Posterior cingulate gyrus (tissue), 11 donors: ENCODE measurements at regions not wholly inside any gene's neighbourhood (a gene's known extent, or its start where the extent isn't known, plus 50 kb on each side); places are given as distances from the start of the nearest gene placed in this dataset.
"Not testable (repeated sequence)": the region's sequence is repeated elsewhere in the genome, so short reads cannot be mapped to it uniquely, and the experiment has no call there.

Experiments used
- DNase-seq, 10 donors: peaks; one replicate each; pipeline versions ENCODE4 v3.0.0 to v3.0.0-alpha.2; 2020 to 2021; ENCODE audit warnings: mixed read lengths in 3 of 10
- intact Hi-C: fragments of 100-400 bp; cut with DNase I; formaldehyde crosslinking; loops from one replicate; pipeline ENCODE4 v1.15.1; 2023

GRCh38 chrX:7542587-7543380, 300.2 kb upstream of the VCX start:
- no peak for DNase-seq
- intact Hi-C loops, result no loop called here

GRCh38 chrX:7522860-7523259, 320.1 kb upstream of the VCX start:
- no peak for DNase-seq
- intact Hi-C loops, result no loop called here

- intact Hi-C loops, result no loop called here
- no peak for DNase-seq
These were observed 327.1 kb upstream of the VCX start for GRCh38 chrX:7515681-7516413.

GRCh38 chrX:7514871-7515599, 327.9 kb upstream of the VCX start:
- no peak for DNase-seq

GRCh38 chrX:7512845-7513244, 330.1 kb upstream of the VCX start:
- DNase-seq, result no peak
- intact Hi-C loops, result no loop called here

More at GRCh38 chrX:7514871-7515599, 327.9 kb upstream of the VCX start:
- intact Hi-C loops, result no loop called here

GRCh38 chrX:7503251-7503650, 339.7 kb upstream of the VCX start:
- intact Hi-C loops, result no loop called here
- DNase-seq, result peak in 1 of 10 donors; percentile 52

GRCh38 chrX:7500386-7500785, 342.6 kb upstream of the VCX start:
- intact Hi-C loops, result no loop called here
- DNase-seq, result no peak

- intact Hi-C loops, result no loop called here
- DNase-seq, result no peak
These were observed 338.6 kb upstream of the PUDP start for GRCh38 chrX:7486505-7486904.

GRCh38 chrX:7485061-7485460, 337.1 kb upstream of the PUDP start:
- intact Hi-C loops, result no loop called here
- DNase-seq, result no peak

- intact Hi-C loops, result no loop called here
- DNase-seq, result no peak
These were observed 332.8 kb upstream of the PUDP start for GRCh38 chrX:7480721-7481120.

GRCh38 chrX:7462110-7462509, 314.2 kb upstream of the PUDP start:
- DNase-seq, result no peak
- intact Hi-C loops, result no loop called here

GRCh38 chrX:7461051-7461450, 313.1 kb upstream of the PUDP start:
- DNase-seq, intact Hi-C loops: not testable (repeated sequence)

GRCh38 chrX:7447801-7448499, 300.0 kb upstream of the PUDP start:
- intact Hi-C loops, result no loop called here
- DNase-seq, result no peak

- DNase-seq, result no peak
- intact Hi-C loops, result no loop called here
These were observed 298.9 kb upstream of the PUDP start for GRCh38 chrX:7446815-7447214.

- intact Hi-C loops, result no loop called here
- no peak for DNase-seq
These were observed 297.0 kb upstream of the PUDP start for GRCh38 chrX:7444967-7445366.

GRCh38 chrX:7441586-7441985, 293.6 kb upstream of the PUDP start:
- intact Hi-C loops, result no loop called here
- no peak for DNase-seq

GRCh38 chrX:7435822-7436221, 287.9 kb upstream of the PUDP start:
- DNase-seq, result no peak
- intact Hi-C loops, result no loop called here

- no peak for DNase-seq
- intact Hi-C loops, result no loop called here
These were observed 284.9 kb upstream of the PUDP start for GRCh38 chrX:7432901-7433300.

- intact Hi-C loops, result no loop called here
- no peak for DNase-seq
These were observed 272.8 kb upstream of the PUDP start for GRCh38 chrX:7420717-7421116.

GRCh38 chrX:7414753-7415152, 266.8 kb upstream of the PUDP start:
- no peak for DNase-seq
- intact Hi-C loops, result no loop called here

GRCh38 chrX:7412840-7413239, 264.9 kb upstream of the PUDP start:
- no peak for DNase-seq
- intact Hi-C loops, result no loop called here
